HEK293 (cell line): ENCODE measurements at regions not wholly inside any gene's neighbourhood (a gene's known extent, or its start where the extent isn't known, plus 50 kb on each side); places are given as distances from the start of the nearest gene placed in this dataset.

Source experiments
- REST ChIP-seq: fragments of 450-650 bp; formaldehyde crosslinking; IDR thresholded peaks from 2 replicates; pipeline ENCODE4 v1.5.1; 2016; ENCODE audit warnings: missing biosample characterization, missing genetic modification characterization
- ZBTB1 ChIP-seq: fragments of 450-650 bp; formaldehyde crosslinking; IDR thresholded peaks from 2 replicates; pipeline ENCODE4 v1.5.1; 2016; ENCODE audit warnings: missing biosample characterization, missing genetic modification characterization
- ZBTB7A ChIP-seq: fragments of 450-650 bp; formaldehyde crosslinking; IDR thresholded peaks from 2 replicates; pipeline ENCODE4 v1.5.1; 2016; ENCODE audit warnings: low read depth, missing biosample characterization, missing genetic modification characterization
- ZNF704 ChIP-seq: fragments of 450-650 bp; formaldehyde crosslinking; IDR thresholded peaks from 2 replicates; pipeline ENCODE4 v1.5.1; 2016; ENCODE audit warnings: missing biosample characterization, missing genetic modification characterization
- ZNF830 ChIP-seq: fragments of 450-650 bp; IDR thresholded peaks from 2 replicates; pipeline ENCODE4 v1.5.0; 2018; ENCODE audit warnings: missing biosample characterization, missing genetic modification characterization, low read depth, mild to moderate bottlenecking, moderate library complexity

- no peak for TF ChIP-seq ZBTB1 (tag by site-specific recombination)
- no peak for TF ChIP-seq ZBTB7A (tag by site-specific recombination)
- TF ChIP-seq REST (tag by site-specific recombination): no peak
- TF ChIP-seq ZNF704 (tag by site-specific recombination): no peak
- TF ChIP-seq ZNF830 (tag by site-specific recombination): no peak
These were observed 148.0 kb downstream of the PDHA2 start for GRCh38 chr4:95987851-95988250.
